B cell (primary cell): ENCODE measurements at regions not wholly inside any gene's neighbourhood (a gene's known extent, or its start where the extent isn't known, plus 50 kb on each side); places are given as distances from the start of the nearest gene placed in this dataset.

Experiments
- ATAC-seq: fragments of 200-7000 bp; cut with Tn5 transposase; one replicate; pipeline ENCODE4 v1.10.0; 2021; ENCODE audit warnings: low read depth, mild to moderate bottlenecking, moderate number of reproducible peaks, moderate library complexity
- CTCF ChIA-PET: fragments of 350-600 bp; sonication (Branson Sonifier 250); formaldehyde crosslinking; loops from one replicate; lab custom pipeline; 2021; ENCODE audit warnings: antibody characterized with exemption, inconsistent platforms; lab: Charles Lee
- POLR2A ChIA-PET: fragments of 350-600 bp; sonication (Branson Sonifier 250); formaldehyde crosslinking; loops from one replicate; lab custom pipeline; 2021; ENCODE audit warnings: antibody characterized with exemption; lab: Charles Lee
- DNase-seq: peaks from one replicate; pipeline ENCODE4 v3.0.0; 2013
- H2AFZ ChIP-seq: 2 replicates; pipeline ENCODE4 v1.6.1; 2012; ENCODE audit warnings: mild to moderate bottlenecking, low read depth, low read length; ENCODE audit not compliant: insufficient read depth, poor library complexity, severe bottlenecking
- H3K27ac ChIP-seq, 2 donors: 1 replicate in 1 of 2; 2 replicates in 1 of 2; pipeline ENCODE4 v1.5.1; 2012 to 2013; ENCODE audit warnings: low read length in 2 of 2, mild to moderate bottlenecking in 2 of 2, moderate library complexity in 1 of 2
- H3K27me3 ChIP-seq, 4 experiments: fragments of 200-600 bp in 1 of 4; sonication (generic) in 1 of 4; replicated peaks in 1 of 4; 1 replicate in 2 of 4; 2 replicates in 2 of 4; pipeline versions ENCODE4 v1.6.1 to v1.7.0; 2013 to 2016; ENCODE audit warnings: low read length in 3 of 4, mild to moderate bottlenecking in 2 of 4, mixed read lengths in 1 of 4, moderate library complexity in 1 of 4; ENCODE audit not compliant: insufficient read depth in 4 of 4, control insufficient read depth in 3 of 4; ENCODE audit errors: control extremely low read depth in 1 of 4
- H3K36me3 ChIP-seq, 2 experiments: replicated peaks in 1 of 2; 1 replicate in 1 of 2; 2 replicates in 1 of 2; pipeline versions ENCODE4 v1.6.1 to v1.7.1; 2013; ENCODE audit warnings: low read length in 1 of 2; ENCODE audit not compliant: insufficient read depth in 2 of 2, control insufficient read depth in 1 of 2; ENCODE audit errors: control extremely low read depth in 1 of 2, extremely low read depth in 1 of 2
- H3K4me1 ChIP-seq, 2 donors: fragments of 200-600 bp in 1 of 2; sonication (generic) in 1 of 2; 1 replicate in 1 of 2; 2 replicates in 1 of 2; pipeline versions ENCODE4 v1.5.1 to v1.6.1; 2013 to 2017; ENCODE audit warnings: low read length in 2 of 2; ENCODE audit not compliant: control insufficient read depth in 2 of 2, insufficient read depth in 2 of 2
- H3K4me2 ChIP-seq: replicated peaks from 2 replicates; pipeline ENCODE3; 2012; ENCODE audit warnings: mild to moderate bottlenecking, low read depth, low read length; ENCODE audit not compliant: poor library complexity, severe bottlenecking
- H3K4me3 ChIP-seq, 5 experiments: fragments of 200-600 bp in 1 of 5; sonication (generic) in 1 of 5; 1 replicate in 3 of 5; 2 replicates in 2 of 5; pipeline versions ENCODE4 v1.5.1 to v1.7.0; 2011 to 2016; ENCODE audit warnings: low read length in 4 of 5, mild to moderate bottlenecking in 4 of 5, low read depth in 2 of 5, control low read depth in 1 of 5, moderate library complexity in 1 of 5; ENCODE audit not compliant: insufficient read depth in 1 of 5; ENCODE audit errors: control extremely low read depth in 1 of 5, extremely low read depth in 1 of 5
- H3K79me2 ChIP-seq: fragments of 200-600 bp; sonication (generic); one replicate; pipeline ENCODE4 v1.6.0; 2016; ENCODE audit warnings: low read length; ENCODE audit not compliant: control insufficient read depth, insufficient read depth
- H3K9ac ChIP-seq: fragments of 200-600 bp; sonication (generic); 2 replicates; pipeline ENCODE4 v1.6.1; 2017; ENCODE audit warnings: mild to moderate bottlenecking, low read length, moderate library complexity
- H3K9me3 ChIP-seq, 3 donors: one replicate each; pipeline versions ENCODE4 v1.6.1 to v1.7.1; 2013; ENCODE audit warnings: low read length in 2 of 3; ENCODE audit not compliant: control insufficient read depth in 2 of 3, insufficient read depth in 1 of 3; ENCODE audit errors: control extremely low read depth in 1 of 3
- H4K20me1 ChIP-seq: 2 replicates; pipeline ENCODE4 v1.6.0; 2012; ENCODE audit warnings: mild to moderate bottlenecking, low read length; ENCODE audit not compliant: insufficient read depth, control insufficient read depth, poor library complexity, severe bottlenecking
- H3K27ac Mint-ChIP-seq: one replicate; pipeline ENCODE4 v1.8.0; 2021; ENCODE audit warnings: mixed read lengths
- H3K27me3 Mint-ChIP-seq: one replicate; pipeline ENCODE4 v1.8.0; 2021; ENCODE audit warnings: mixed read lengths
- H3K4me1 Mint-ChIP-seq: one replicate; pipeline ENCODE4 v1.8.0; 2021; ENCODE audit warnings: mixed read lengths
- H3K4me3 Mint-ChIP-seq: one replicate; pipeline ENCODE4 v1.8.0; 2021; ENCODE audit warnings: mixed read lengths
- H3K9me3 Mint-ChIP-seq: one replicate; pipeline ENCODE4 v1.8.0; 2022; ENCODE audit warnings: mixed read lengths; ENCODE audit not compliant: insufficient read depth
- EZH2 ChIP-seq: IDR thresholded peaks from 2 replicates; pipeline ENCODE4 v1.6.1; 2012; ENCODE audit warnings: borderline replicate concordance, low read depth, mild to moderate bottlenecking, moderate library complexity, low read length; ENCODE audit not compliant: insufficient read depth, poor library complexity, severe bottlenecking
- WGBS: methylation state at CpG from one replicate; pipeline ENCODE4 v1.1.5; 2013; ENCODE audit warnings: missing lambda C conversion rate; ENCODE audit not compliant: insufficient coverage; 5-methylcytosine and 5-hydroxymethylcytosine counted together
- intact Hi-C: fragments of 100-400 bp; cut with micrococcal nuclease; formaldehyde crosslinking; loops from one replicate; pipeline ENCODE4 v1.10.0; 2022
- TF ChIP-seq, protein P1 (sequence below): fragments of 200-600 bp; IDR thresholded peaks from one replicate; pipeline ENCODE4 v1.8.0; 2022; ENCODE audit warnings: antibody characterized with exemption, mild to moderate bottlenecking

DNA sequence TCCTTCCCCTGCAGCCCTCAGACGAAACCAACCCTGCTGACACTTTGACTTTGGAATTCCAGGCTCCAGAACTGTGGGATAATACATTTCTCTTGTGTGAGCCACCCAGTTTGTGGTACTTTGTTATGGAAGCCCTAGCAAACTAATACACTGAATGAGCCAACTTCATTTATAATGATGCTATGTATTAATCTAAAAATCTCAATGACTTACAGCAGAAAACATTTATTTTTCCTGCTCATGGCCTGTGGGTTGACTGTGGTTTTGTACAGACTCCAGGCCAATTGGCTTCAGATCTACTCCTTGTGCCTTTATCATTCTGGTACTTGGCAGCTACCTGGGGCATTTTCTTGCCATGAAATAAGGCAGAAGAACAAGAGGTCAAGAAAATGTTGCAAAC, 152.4 kb downstream of the EBLN2 start:
- whole genome bisulfite sequencing, result 100% methylated on average over 1 of the region's 1 CpG
- Histone ChIP-seq H3K9ac (no peak overlapping the region), H3K36me3 (no peaks in the 10 kb centered on the region), H4K20me1 (no peaks in the 10 kb centered on the region), H3K4me1 (no peaks in the 10 kb centered on the region), H3K4me2 (no peak overlapping the region), H3K9me3 (peaks cover 0 to 6% (median 0%) of the 10 kb centered on the region in 3 donors), H3K27me3 (peaks cover 0 to 3% (median 0%) of the 10 kb centered on the region in 4 experiments), H3K4me3 (no peak overlapping the region), H3K79me2 (no peaks in the 10 kb centered on the region), H2AFZ (no peak overlapping the region), H3K27ac (no peak overlapping the region)
- H3K4me3 Mint-ChIP-seq, result no peak overlapping the region
- TF ChIP-seq EZH2, result no peak
- TF ChIP-seq, protein P1, sequence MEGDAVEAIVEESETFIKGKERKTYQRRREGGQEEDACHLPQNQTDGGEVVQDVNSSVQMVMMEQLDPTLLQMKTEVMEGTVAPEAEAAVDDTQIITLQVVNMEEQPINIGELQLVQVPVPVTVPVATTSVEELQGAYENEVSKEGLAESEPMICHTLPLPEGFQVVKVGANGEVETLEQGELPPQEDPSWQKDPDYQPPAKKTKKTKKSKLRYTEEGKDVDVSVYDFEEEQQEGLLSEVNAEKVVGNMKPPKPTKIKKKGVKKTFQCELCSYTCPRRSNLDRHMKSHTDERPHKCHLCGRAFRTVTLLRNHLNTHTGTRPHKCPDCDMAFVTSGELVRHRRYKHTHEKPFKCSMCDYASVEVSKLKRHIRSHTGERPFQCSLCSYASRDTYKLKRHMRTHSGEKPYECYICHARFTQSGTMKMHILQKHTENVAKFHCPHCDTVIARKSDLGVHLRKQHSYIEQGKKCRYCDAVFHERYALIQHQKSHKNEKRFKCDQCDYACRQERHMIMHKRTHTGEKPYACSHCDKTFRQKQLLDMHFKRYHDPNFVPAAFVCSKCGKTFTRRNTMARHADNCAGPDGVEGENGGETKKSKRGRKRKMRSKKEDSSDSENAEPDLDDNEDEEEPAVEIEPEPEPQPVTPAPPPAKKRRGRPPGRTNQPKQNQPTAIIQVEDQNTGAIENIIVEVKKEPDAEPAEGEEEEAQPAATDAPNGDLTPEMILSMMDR, result no peak
- no peaks in the 10 kb centered on the region for H3K4me1 Mint-ChIP-seq
- ATAC-seq (no peak), DNase-seq (no peak)
- H3K9me3 Mint-ChIP-seq, result no peaks in the 10 kb centered on the region
- intact Hi-C loops, result no loop called here
- POLR2A ChIA-PET, result no interaction called here
- no peak overlapping the region for H3K27ac Mint-ChIP-seq
- H3K27me3 Mint-ChIP-seq, result no peaks in the 10 kb centered on the region
- CTCF ChIA-PET, result no interaction called here

DNA sequence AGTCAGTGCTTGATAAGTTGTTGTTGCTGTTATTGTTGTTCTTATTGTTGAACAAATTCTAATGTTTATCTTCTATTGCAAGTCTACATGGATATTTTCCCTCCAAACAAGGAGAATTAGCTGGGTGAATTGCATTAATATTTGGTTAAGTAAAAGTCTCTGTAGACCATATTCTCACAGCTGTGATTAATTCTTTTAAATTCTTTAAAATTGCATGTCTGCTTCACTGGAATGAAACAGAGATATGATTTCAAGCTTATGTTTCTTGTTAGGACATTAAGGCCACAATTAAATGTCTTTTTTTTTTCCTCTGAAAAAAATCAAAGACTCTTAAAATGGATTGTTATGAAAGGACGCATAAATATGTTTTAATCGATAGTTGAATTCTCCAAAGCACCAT, 153.4 kb downstream of the EBLN2 start:
- no CpG with 5 or more reads among the region's 2 CpGs for WGBS
- Histone ChIP-seq H2AFZ (no peak overlapping the region), H4K20me1 (no peaks in the 10 kb centered on the region), H3K79me2 (no peaks in the 10 kb centered on the region), H3K9me3 (peaks cover 0 to 6% (median 0%) of the 10 kb centered on the region in 3 donors), H3K4me2 (no peak overlapping the region), H3K36me3 (no peaks in the 10 kb centered on the region), H3K4me3 (no peak overlapping the region), H3K27ac (no peak overlapping the region), H3K27me3 (peaks cover 0 to 3% (median 0%) of the 10 kb centered on the region in 4 experiments), H3K4me1 (no peaks in the 10 kb centered on the region), H3K9ac (no peak overlapping the region)
- no peak for ATAC-seq
- Mint-ChIP-seq H3K27me3 (no peaks in the 10 kb centered on the region), H3K4me1 (no peaks in the 10 kb centered on the region), H3K4me3 (no peak overlapping the region), H3K27ac (no peak overlapping the region), H3K9me3 (no peaks in the 10 kb centered on the region)
- ChIA-PET POLR2A (no interaction called here), CTCF (no interaction called here)
- intact Hi-C loops, result no loop called here
- no peak for TF ChIP-seq EZH2
- TF ChIP-seq, protein P1, result no peak
- DNase-seq, result no peak
